Activated T-cell treated with anti-CD3 and anti-CD28 coated beads, Interleukin-2, amount 50 U/mL, for 4 hours (primary cell): ENCODE measurements at regions not wholly inside any gene's neighbourhood (a gene's known extent, or its start where the extent isn't known, plus 50 kb on each side); places are given as distances from the start of the nearest gene placed in this dataset.

ENCODE experiments used
- ATAC-seq, 2 donors: fragments of 200-7000 bp; cut with Tn5 transposase; one replicate each; pipeline ENCODE4 v1.10.0; 2021
- DNase-seq: peaks from one replicate; pipeline ENCODE4 v3.0.0-alpha.2; 2020
- H3K27me3 Mint-ChIP-seq: one replicate; pipeline ENCODE4 v1.8.0; 2021; ENCODE audit warnings: low read depth, mixed read lengths
- H3K36me3 Mint-ChIP-seq: one replicate; pipeline ENCODE4 v1.8.0; 2022; ENCODE audit warnings: mixed read lengths; ENCODE audit not compliant: insufficient read depth
- H3K4me1 Mint-ChIP-seq: one replicate; pipeline ENCODE4 v1.8.0; 2021; ENCODE audit warnings: low read depth, mixed read lengths
- H3K4me3 Mint-ChIP-seq: one replicate; pipeline ENCODE4 v1.8.0; 2021; ENCODE audit warnings: mild to moderate bottlenecking, moderate library complexity, mixed read lengths
- H3K9me3 Mint-ChIP-seq: one replicate; pipeline ENCODE4 v1.8.0; 2021; ENCODE audit warnings: mixed read lengths

DNA sequence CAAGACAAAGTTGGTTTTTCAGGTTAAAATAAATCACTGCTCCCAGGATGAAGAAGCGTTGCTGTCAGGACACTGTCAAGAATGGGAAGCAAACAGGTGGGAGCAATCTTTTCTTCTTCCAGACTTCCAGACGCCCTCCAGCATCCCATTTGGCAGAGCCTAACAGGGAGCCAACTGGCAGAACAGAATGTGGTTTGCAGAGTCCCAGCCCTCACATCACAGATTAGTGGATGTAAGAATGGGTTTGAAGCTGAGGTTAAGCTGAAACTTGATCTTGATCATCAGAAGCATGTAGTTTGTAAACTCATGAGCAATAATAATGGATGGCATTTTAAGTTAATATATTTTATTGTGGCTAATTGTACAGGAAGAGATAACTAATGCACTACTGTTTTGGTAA, 636.4 kb downstream of the SLC6A15 start:
- no peak for DNase-seq
- Mint-ChIP-seq H3K4me3 (no peak overlapping the region), H3K36me3 (no peaks in the 10 kb centered on the region), H3K4me1 (no peaks in the 10 kb centered on the region), H3K27me3 (no peaks in the 10 kb centered on the region), H3K9me3 (peaks cover 10% of the 10 kb centered on the region)
- ATAC-seq: no peak

DNA sequence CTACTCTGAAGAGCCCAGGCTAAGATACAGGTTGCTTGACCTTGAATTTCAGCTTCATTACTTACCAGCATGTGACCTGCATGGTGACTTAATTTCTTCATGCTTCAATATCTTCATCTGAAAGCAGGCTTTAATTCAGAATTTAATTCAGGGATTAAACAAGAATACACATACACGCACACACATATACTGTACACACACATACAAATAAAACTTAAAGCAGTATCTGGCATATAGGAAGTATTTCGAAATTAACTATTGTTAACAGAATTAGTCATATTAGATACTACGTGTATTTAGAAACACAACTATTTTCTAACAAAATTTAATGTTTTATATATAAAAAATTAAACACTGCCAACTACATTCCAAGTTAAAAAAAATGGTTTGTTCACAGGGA, 640.3 kb downstream of the SLC6A15 start:
- no peak for ATAC-seq
- Mint-ChIP-seq H3K27me3 (no peaks in the 10 kb centered on the region), H3K4me3 (no peak overlapping the region), H3K9me3 (peaks cover 8% of the 10 kb centered on the region), H3K4me1 (no peaks in the 10 kb centered on the region), H3K36me3 (no peaks in the 10 kb centered on the region)
- DNase-seq: no peak

DNA sequence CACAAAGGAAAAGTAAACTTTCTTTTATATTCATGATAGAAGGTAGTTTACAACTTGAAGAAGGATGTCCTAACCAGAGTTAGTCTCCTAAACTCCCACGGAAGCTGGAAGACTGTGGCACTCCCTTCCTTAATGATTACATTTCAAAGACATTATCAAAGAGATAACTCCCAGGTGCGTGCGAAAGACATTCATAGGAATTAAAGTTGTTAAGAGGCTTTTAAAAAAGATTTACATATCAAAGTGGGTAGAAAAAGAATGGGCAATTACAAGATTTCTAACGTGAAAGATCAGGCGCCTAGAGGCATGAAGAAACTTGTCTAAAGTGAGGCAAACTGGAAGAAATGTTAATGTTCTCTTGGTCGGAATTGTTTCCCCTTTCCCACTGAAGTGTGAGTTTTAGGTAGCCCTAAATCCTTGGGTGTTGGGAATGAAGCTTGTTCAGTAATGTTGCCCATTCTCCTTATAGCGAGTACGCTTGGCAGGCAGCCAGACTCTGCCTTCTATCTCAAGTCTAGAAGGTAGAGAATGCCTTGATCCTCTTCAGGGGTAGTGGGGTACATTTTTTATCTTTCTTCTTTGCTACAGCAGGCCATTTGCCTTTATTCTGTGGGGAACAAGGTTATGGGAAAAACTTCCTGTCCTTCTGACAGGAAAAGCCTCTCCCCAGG, 642.0 kb downstream of the SLC6A15 start:
- DNase-seq (no peak), ATAC-seq (no peak)
- Mint-ChIP-seq H3K9me3 (peaks cover 8% of the 10 kb centered on the region), H3K36me3 (no peaks in the 10 kb centered on the region), H3K4me1 (no peaks in the 10 kb centered on the region), H3K4me3 (no peak overlapping the region), H3K27me3 (no peaks in the 10 kb centered on the region)

- no peaks in the 10 kb centered on the region for H3K27me3 Mint-ChIP-seq
Measured at GRCh38 chr12:84247931-84248330, 664.7 kb downstream of the SLC6A15 start.

GRCh38 chr12:84243686-84244085, 668.9 kb downstream of the SLC6A15 start:
- no peaks in the 10 kb centered on the region for H3K9me3 Mint-ChIP-seq
- H3K4me1 Mint-ChIP-seq: no peaks in the 10 kb centered on the region
- DNase-seq: no peak
- ATAC-seq: no peak
- no peaks in the 10 kb centered on the region for H3K27me3 Mint-ChIP-seq
- no peaks in the 10 kb centered on the region for H3K36me3 Mint-ChIP-seq
- H3K4me3 Mint-ChIP-seq: no peak overlapping the region

More at GRCh38 chr12:84247931-84248330, 664.7 kb downstream of the SLC6A15 start:
- H3K36me3 Mint-ChIP-seq: no peaks in the 10 kb centered on the region
- peaks cover 7% of the 10 kb centered on the region for H3K9me3 Mint-ChIP-seq
- no peak for DNase-seq
- ATAC-seq: no peak
- H3K4me3 Mint-ChIP-seq: no peak overlapping the region
- H3K4me1 Mint-ChIP-seq: no peaks in the 10 kb centered on the region

DNA sequence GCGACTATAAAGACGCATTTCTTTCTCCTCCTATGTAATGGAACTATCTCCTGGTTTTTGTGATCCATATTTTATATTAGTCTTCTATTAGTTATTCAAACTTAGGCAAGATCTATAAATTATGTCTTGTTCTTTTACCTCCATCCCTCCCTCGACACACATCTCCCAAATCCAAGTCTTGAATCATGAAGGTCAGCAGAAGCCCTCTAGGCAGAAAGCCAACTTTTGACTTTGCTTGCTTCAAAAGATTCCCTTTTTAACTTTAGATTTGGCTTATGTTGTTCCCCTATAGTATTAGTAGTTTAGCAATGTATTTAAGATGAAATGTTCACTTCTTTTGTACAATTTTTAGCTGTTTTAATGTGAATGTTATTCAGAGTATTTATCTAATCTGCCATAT, 689.8 kb downstream of the SLC6A15 start:
- Mint-ChIP-seq H3K9me3 (peaks cover 5% of the 10 kb centered on the region), H3K27me3 (no peaks in the 10 kb centered on the region), H3K4me3 (no peak overlapping the region), H3K36me3 (no peaks in the 10 kb centered on the region), H3K4me1 (no peaks in the 10 kb centered on the region)
- no peak for ATAC-seq
- no peak for DNase-seq

GRCh38 chr12:84218406-84218805, 694.2 kb downstream of the SLC6A15 start:
- DNase-seq: no peak
- no peaks in the 10 kb centered on the region for H3K4me1 Mint-ChIP-seq
- no peak for ATAC-seq
- no peaks in the 10 kb centered on the region for H3K36me3 Mint-ChIP-seq
- no peaks in the 10 kb centered on the region for H3K27me3 Mint-ChIP-seq
- no peak overlapping the region for H3K4me3 Mint-ChIP-seq
- H3K9me3 Mint-ChIP-seq: peaks cover 8% of the 10 kb centered on the region

- no peaks in the 10 kb centered on the region for H3K36me3 Mint-ChIP-seq
- DNase-seq (no peak), ATAC-seq (no peak)
- no peaks in the 10 kb centered on the region for H3K4me1 Mint-ChIP-seq
- H3K27me3 Mint-ChIP-seq: no peaks in the 10 kb centered on the region
- no peak overlapping the region for H3K4me3 Mint-ChIP-seq
- H3K9me3 Mint-ChIP-seq: peaks cover 7% of the 10 kb centered on the region
Measured at GRCh38 chr12:84201976-84202375, 710.6 kb downstream of the SLC6A15 start.

- H3K4me3 Mint-ChIP-seq: no peak overlapping the region
- no peaks in the 10 kb centered on the region for H3K36me3 Mint-ChIP-seq
- no peak for ATAC-seq
- H3K9me3 Mint-ChIP-seq: peaks cover 11% of the 10 kb centered on the region
- no peaks in the 10 kb centered on the region for H3K27me3 Mint-ChIP-seq
- H3K4me1 Mint-ChIP-seq: no peaks in the 10 kb centered on the region
- no peak for DNase-seq
Measured at GRCh38 chr12:84198294-84198946, 714.2 kb downstream of the SLC6A15 start.

GRCh38 chr12:84191779-84192178, 720.8 kb downstream of the SLC6A15 start:
- H3K36me3 Mint-ChIP-seq: no peaks in the 10 kb centered on the region
- no peak for ATAC-seq
- H3K4me3 Mint-ChIP-seq: no peak overlapping the region
- H3K27me3 Mint-ChIP-seq: no peaks in the 10 kb centered on the region
- peaks cover 18% of the 10 kb centered on the region for H3K9me3 Mint-ChIP-seq
- no peaks in the 10 kb centered on the region for H3K4me1 Mint-ChIP-seq
- DNase-seq: no peak

- Mint-ChIP-seq H3K9me3 (peaks cover 8% of the 10 kb centered on the region), H3K27me3 (no peaks in the 10 kb centered on the region), H3K36me3 (no peaks in the 10 kb centered on the region), H3K4me1 (no peaks in the 10 kb centered on the region), H3K4me3 (no peak overlapping the region)
- no peak for DNase-seq
- ATAC-seq: no peak
Measured at GRCh38 chr12:84186433-84186832, 726.2 kb downstream of the SLC6A15 start.

GRCh38 chr12:84183576-84183975, 729.0 kb downstream of the SLC6A15 start:
- Mint-ChIP-seq H3K9me3 (peaks cover 8% of the 10 kb centered on the region), H3K4me1 (no peaks in the 10 kb centered on the region), H3K36me3 (no peaks in the 10 kb centered on the region), H3K4me3 (no peak overlapping the region), H3K27me3 (no peaks in the 10 kb centered on the region)
- ATAC-seq (no peak), DNase-seq (no peak)

GRCh38 chr12:84174115-84174514, 738.5 kb downstream of the SLC6A15 start:
- Mint-ChIP-seq H3K4me1 (no peaks in the 10 kb centered on the region), H3K36me3 (no peaks in the 10 kb centered on the region), H3K4me3 (no peak overlapping the region), H3K27me3 (no peaks in the 10 kb centered on the region), H3K9me3 (no peaks in the 10 kb centered on the region)
- no peak for DNase-seq
- no peak for ATAC-seq

- DNase-seq (no peak), ATAC-seq (no peak)
- Mint-ChIP-seq H3K36me3 (no peaks in the 10 kb centered on the region), H3K4me1 (no peaks in the 10 kb centered on the region), H3K9me3 (no peaks in the 10 kb centered on the region), H3K4me3 (no peak overlapping the region), H3K27me3 (no peaks in the 10 kb centered on the region)
Measured at GRCh38 chr12:84172823-84173424, 739.7 kb downstream of the SLC6A15 start.

- no peak overlapping the region for H3K4me3 Mint-ChIP-seq
- no peak for DNase-seq
- no peaks in the 10 kb centered on the region for H3K9me3 Mint-ChIP-seq
- no peaks in the 10 kb centered on the region for H3K27me3 Mint-ChIP-seq
- H3K36me3 Mint-ChIP-seq: no peaks in the 10 kb centered on the region
- ATAC-seq: no peak
- no peaks in the 10 kb centered on the region for H3K4me1 Mint-ChIP-seq
Measured at GRCh38 chr12:84166812-84167211, 745.8 kb downstream of the SLC6A15 start.
